Mesothelial cell of epicardium (in vitro differentiated cells): ENCODE measurements at regions not wholly inside any gene's neighbourhood (a gene's known extent, or its start where the extent isn't known, plus 50 kb on each side); places are given as distances from the start of the nearest gene placed in this dataset.

ENCODE experiments used
- DNase-seq, 2 experiments: peaks; one replicate each; pipeline ENCODE4 v3.0.0; 2021; ENCODE audit warnings: low spot score in 2 of 2; ENCODE audit not compliant: unreplicated experiment in 2 of 2
- H3K27ac Mint-ChIP-seq: 2 replicates; pipeline ENCODE4 v1.8.0; 2021; ENCODE audit warnings: mixed read lengths
- H3K27me3 Mint-ChIP-seq: 2 replicates; pipeline ENCODE4 v1.8.0; 2021; ENCODE audit warnings: low read depth, mixed read lengths
- H3K36me3 Mint-ChIP-seq: 2 replicates; pipeline ENCODE4 v1.8.0; 2021; ENCODE audit warnings: mixed read lengths
- H3K4me1 Mint-ChIP-seq: 2 replicates; pipeline ENCODE4 v1.8.0; 2021; ENCODE audit warnings: mixed read lengths
- H3K4me3 Mint-ChIP-seq: 2 replicates; pipeline ENCODE4 v1.8.0; 2021; ENCODE audit warnings: mild to moderate bottlenecking, moderate library complexity, mixed read lengths
- H3K9me3 Mint-ChIP-seq: 2 replicates; pipeline ENCODE4 v1.8.0; 2021; ENCODE audit warnings: mixed read lengths
- TF ChIP-seq, protein P1 (sequence below): fragments of 200-600 bp; sonication (generic); IDR thresholded peaks from one replicate; pipeline ENCODE4 v1.5.0; 2021; ENCODE audit warnings: antibody characterized with exemption; ENCODE audit not compliant: unreplicated experiment

DNA sequence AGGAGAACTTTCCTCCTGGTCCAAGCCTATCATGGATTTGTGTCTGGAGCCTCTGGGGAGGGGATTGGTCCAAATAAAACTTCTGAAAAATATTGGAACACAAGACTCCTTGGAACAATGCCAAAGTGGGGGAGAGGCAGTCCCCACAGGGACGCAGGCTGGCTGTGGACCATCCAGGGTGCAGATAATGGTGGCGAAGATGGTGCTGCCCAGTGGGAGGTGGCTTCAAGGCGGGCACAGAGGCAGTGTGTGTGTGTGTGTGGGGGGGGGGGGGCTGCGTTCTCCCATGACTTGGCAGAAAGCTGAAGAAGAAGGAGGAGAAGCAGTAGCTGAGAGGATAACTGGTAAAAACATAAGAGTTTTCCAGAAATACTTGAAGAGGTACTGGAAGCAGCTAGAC lies 186.4 kb downstream of the MELK start:
- Mint-ChIP-seq H3K9me3 (no peaks in the 10 kb centered on the region), H3K27me3 (peaks cover 78% of the 10 kb centered on the region), H3K4me1 (no peaks in the 10 kb centered on the region), H3K4me3 (no peak overlapping the region), H3K27ac (no peak overlapping the region), H3K36me3 (no peaks in the 10 kb centered on the region)
- DNase-seq = no peak
- TF ChIP-seq, protein P1, sequence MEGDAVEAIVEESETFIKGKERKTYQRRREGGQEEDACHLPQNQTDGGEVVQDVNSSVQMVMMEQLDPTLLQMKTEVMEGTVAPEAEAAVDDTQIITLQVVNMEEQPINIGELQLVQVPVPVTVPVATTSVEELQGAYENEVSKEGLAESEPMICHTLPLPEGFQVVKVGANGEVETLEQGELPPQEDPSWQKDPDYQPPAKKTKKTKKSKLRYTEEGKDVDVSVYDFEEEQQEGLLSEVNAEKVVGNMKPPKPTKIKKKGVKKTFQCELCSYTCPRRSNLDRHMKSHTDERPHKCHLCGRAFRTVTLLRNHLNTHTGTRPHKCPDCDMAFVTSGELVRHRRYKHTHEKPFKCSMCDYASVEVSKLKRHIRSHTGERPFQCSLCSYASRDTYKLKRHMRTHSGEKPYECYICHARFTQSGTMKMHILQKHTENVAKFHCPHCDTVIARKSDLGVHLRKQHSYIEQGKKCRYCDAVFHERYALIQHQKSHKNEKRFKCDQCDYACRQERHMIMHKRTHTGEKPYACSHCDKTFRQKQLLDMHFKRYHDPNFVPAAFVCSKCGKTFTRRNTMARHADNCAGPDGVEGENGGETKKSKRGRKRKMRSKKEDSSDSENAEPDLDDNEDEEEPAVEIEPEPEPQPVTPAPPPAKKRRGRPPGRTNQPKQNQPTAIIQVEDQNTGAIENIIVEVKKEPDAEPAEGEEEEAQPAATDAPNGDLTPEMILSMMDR = no peak

DNA sequence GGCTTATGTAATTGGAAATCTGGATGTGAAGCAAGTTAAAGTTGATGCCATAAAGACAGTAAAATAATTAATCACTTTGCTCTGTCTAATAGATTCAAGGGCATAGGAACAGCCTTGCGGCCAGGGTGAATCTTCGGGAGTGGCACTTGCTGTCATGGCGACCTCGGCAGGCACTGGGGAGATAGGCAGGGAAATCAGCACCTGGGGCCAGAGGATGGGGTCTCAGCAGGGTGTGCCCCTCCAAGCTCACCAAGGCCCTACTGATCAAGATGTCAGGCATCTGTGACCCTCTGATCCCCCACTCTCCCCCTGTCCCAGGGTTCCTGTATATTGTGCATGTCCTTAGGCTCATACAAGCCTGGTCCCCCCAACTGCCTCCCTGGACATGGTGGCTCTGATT lies 187.3 kb downstream of the MELK start:
- H3K9me3 Mint-ChIP-seq = no peaks in the 10 kb centered on the region
- H3K27ac Mint-ChIP-seq = no peak overlapping the region
- no peaks in the 10 kb centered on the region for H3K36me3 Mint-ChIP-seq
- no peaks in the 10 kb centered on the region for H3K4me1 Mint-ChIP-seq
- DNase-seq = no peak
- TF ChIP-seq, protein P1 = no peak
- H3K27me3 Mint-ChIP-seq = peaks cover 70% of the 10 kb centered on the region
- no peak overlapping the region for H3K4me3 Mint-ChIP-seq

DNA sequence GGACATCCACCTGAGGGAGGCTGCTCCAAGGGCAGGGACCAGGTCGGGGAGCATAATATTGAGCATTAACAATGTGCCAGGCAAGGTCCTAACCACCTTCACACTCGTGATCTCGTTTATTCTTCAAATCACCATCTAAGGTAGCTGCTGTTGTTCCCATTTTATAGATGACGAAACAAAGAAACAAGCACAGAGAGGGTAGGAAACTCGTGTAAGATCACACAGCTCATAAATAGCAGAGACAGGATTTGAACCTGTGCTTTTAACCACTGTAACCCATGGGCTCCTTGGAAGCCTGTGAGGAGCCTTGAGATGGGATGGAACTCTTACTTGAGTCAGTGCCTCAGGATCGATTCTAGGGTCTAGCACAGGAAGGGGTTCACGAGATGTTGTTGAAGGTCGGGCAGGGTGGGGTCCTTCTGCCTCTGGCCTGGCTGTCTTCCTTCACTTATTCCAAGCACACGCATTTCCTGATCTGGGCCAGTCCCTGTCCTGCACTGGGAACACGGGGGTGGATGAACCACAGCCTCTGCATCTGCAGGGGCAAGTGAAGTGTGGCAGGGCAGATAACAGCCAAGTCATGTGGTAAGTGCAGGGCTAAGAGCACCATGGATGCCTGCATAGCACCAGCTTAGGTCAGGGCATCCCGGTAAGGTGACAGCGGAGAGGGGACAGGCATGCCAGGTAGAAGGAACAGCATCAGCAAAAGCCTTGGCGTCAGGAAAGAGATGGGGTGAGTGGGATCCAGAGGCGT lies 188.1 kb downstream of the MELK start:
- DNase-seq = no peak
- H3K4me1 Mint-ChIP-seq = no peaks in the 10 kb centered on the region
- TF ChIP-seq, protein P1 = no peak

DNA sequence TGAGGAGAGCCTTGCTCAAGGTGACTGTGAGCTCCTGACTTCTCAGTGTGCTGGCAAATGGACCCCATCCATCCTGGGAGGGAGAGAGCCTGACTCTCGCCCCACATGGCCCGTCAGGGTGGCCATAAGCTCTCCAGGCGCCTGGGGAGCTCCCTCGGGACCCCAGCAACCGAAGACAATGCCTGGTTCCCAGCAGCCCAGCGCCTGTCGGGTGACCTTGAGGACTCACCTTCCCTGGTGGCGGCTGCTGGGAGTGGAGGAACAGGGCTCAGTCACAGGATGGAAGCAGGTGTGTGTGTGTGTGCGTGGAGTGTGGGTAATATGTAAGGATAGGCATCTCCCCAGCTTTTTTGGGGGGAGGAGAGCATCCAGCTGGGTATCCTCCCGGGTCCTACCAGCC lies 190.3 kb downstream of the MELK start:
- no peak for DNase-seq
- peaks cover 56% of the 10 kb centered on the region for H3K27me3 Mint-ChIP-seq
- H3K36me3 Mint-ChIP-seq = no peaks in the 10 kb centered on the region
- no peaks in the 10 kb centered on the region for H3K4me1 Mint-ChIP-seq
- TF ChIP-seq, protein P1 = no peak
- H3K4me3 Mint-ChIP-seq = no peak overlapping the region
- no peak overlapping the region for H3K27ac Mint-ChIP-seq
- H3K9me3 Mint-ChIP-seq = no peaks in the 10 kb centered on the region

More for the DNA sequence above, 188.1 kb downstream of the MELK start:
- no peak overlapping the region for H3K27ac Mint-ChIP-seq
- no peak overlapping the region for H3K4me3 Mint-ChIP-seq
- H3K36me3 Mint-ChIP-seq = no peaks in the 10 kb centered on the region
- no peaks in the 10 kb centered on the region for H3K9me3 Mint-ChIP-seq
- H3K27me3 Mint-ChIP-seq = peaks cover 61% of the 10 kb centered on the region

- H3K36me3 Mint-ChIP-seq = no peaks in the 10 kb centered on the region
- H3K4me1 Mint-ChIP-seq = no peaks in the 10 kb centered on the region
- TF ChIP-seq, protein P1 = no peak
- H3K27ac Mint-ChIP-seq = no peak overlapping the region
- no peak for DNase-seq
- H3K4me3 Mint-ChIP-seq = no peak overlapping the region
- peaks cover 58% of the 10 kb centered on the region for H3K27me3 Mint-ChIP-seq
- H3K9me3 Mint-ChIP-seq = no peaks in the 10 kb centered on the region
Measured at GRCh38 chr9:36763778-36764177, 191.1 kb downstream of the MELK start.
